ENCODE measurements at regions not wholly inside any gene's neighbourhood (a gene's known extent, or its start where the extent isn't known, plus 50 kb on each side); places are given as distances from the start of the nearest gene placed in this dataset.

DNA sequence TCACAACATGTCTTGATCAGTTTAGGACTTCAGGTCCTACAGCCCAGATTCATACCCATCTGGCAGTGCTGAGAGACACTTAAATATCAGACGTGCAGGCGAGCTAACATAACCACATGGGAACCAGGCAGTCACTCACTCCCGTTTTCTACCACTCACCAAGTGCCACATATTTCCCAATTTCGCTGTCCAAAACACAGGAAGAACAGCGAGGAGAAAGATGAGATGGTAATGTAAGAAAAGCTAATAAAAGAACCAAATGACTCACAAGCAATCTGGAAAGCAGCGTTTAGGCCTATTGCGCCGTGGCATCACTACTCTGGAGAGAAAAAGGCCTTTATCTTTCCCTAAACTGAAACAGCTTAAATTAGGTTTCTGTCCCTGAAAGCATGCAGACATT, 647.8 kb upstream of the SLC39A10 start:
- TF ChIP-seq, protein P1, sequence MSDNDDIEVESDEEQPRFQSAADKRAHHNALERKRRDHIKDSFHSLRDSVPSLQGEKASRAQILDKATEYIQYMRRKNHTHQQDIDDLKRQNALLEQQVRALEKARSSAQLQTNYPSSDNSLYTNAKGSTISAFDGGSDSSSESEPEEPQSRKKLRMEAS (IDR thresholded peaks at IDR 0.05) = no peak
- no peak for TF ChIP-seq POLR2A (IDR thresholded peaks at IDR 0.05; ENCODE audit: control extremely low read depth in 1 of 2, low read depth in 2 of 2, low read length in 2 of 2)
